NCI-H2029 (cell line): ENCODE measurements at regions not wholly inside any gene's neighbourhood (a gene's known extent, or its start where the extent isn't known, plus 50 kb on each side); places are given as distances from the start of the nearest gene placed in this dataset.

Experiments
- DNase-seq: peaks from one replicate; lab custom pipeline; 2025; lab: John Stamatoyannopoulos, UW

- DNase-seq: no peak
These were observed 81.7 kb upstream of the NECTIN1 start for GRCh38 chr11:119810478-119811232.

DNA sequence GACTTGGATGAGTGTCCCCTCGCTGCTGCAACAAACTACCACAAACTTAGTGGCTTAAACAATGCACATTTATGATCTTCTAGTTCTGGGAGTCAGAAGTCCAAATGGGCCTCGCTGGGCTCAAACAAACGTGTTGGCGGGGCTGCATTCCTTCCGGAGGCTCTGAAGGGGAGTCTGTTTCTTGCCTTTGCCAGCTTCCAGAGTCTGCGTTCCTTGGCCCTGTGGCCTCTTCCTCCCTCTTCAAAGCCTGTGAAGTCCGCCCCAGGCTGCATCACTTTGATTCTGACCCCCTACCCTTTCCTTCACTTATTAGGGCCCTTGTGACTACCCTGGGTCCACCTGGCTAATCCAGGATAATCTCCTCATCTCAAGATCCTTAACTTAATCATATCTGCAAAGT, 80.3 kb upstream of the NECTIN1 start:
- DNase-seq: no peak

DNA sequence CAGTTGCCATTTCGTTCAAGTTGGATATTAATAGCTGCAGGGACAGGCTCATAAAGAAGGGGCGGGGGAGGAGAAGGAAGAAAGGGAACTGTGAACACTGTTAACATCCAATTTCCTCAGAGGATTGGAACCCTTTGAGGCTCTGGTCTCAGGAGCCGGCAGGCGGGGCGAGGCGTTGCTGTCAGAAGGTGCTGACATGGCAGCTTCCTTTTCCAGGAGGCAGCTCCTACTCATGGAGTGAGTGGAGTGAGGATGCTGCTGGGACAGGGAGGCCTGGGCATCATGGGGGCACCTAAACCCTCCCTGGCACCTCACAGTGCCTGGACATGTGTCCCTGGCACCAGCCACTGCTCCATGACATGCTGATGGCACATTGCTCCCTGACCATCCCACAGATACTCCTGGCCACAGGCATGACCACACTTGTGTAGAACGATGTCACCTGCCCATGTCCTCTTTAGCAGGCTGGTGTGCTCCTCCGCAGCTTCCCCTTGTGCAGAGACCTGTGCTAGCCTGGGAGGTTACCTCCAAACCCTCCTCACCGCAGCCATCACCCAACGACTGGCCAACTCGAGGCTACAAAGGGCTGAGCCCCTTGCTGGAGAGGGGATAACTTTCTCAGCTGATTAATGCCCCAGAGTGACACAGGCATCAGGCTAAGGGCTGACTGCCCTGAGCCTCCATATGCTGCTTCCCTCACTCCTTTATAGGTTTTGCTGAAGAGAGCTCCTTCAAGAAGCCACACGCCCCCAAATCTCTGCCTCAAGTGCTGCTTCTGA, 79.6 kb upstream of the NECTIN1 start:
- no peak for DNase-seq

DNA sequence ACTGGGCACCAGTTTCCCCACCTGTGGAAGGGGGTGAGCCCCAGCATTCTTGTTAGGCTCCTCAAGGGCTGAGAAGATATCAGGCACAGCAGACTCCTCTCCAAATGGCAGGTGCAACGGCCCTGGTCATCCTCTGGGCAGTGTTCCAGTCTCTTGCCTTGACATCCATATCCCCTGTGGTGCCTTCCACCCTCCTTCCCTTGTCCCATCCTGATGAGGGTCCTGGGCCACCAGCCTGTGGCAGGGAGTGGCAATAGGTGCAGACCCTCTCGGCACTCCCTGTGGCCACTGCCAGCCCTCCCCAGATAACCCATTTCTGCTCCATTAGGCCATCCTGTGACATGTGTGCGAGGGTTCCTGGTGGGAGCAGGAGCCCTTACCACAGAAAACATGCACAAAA, 78.8 kb upstream of the NECTIN1 start:
- DNase-seq: no peak

GRCh38 chr11:119807402-119807801, 78.4 kb upstream of the NECTIN1 start:
- no peak for DNase-seq

- no peak for DNase-seq
These were observed 77.3 kb upstream of the NECTIN1 start for GRCh38 chr11:119806064-119806915.

DNA sequence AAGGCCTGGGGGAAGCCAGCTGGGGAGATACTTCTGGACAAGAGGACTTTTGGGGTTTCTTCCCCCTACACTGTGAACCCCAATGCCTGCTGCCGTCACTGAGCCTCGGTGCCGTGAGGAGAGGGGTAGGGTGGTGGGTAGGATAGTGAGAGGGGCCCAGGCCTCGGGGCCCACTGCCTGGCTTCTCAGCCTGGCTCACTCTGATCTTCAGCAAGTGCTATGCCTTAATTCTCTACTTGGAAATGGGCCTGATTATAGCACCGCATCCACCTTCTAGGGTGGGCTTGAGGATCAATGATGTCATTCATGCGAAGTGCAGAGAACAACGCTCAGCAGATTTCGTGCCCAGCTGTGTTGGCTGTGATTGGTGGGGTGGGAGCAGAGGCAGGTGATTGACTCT, 76.7 kb upstream of the NECTIN1 start:
- no peak for DNase-seq

GRCh38 chr11:119804698-119805097, 75.7 kb upstream of the NECTIN1 start:
- no peak for DNase-seq

DNA sequence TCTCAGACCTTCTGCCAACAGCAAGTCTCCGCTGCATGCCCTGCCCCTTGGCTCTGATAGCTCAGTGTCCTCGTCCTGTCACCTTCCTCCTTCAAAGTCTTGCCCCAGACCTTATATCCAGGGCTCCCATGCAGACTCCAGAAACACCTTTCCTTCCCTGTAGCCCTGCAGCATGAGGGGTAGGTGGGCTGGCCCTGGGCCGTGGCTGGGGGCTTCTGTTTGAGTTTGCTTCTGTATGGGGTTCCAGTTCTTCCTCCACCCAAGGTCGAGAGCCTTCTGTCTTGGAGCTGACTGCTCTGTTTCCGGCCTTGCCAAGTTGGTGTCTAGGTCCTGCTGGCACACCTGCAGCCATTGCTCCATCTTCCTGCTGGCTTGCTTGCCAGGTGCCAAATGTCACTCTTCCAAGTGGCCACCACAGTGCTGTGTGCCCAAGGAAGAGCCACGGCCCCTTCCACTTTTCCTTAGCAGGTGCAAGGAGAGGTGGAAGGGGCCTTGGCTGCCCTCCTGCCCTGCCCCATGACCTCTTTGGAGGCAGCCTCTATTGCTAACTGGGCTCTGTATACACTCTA, 74.8 kb upstream of the NECTIN1 start:
- DNase-seq: no peak

GRCh38 chr11:119803139-119803538, 74.1 kb upstream of the NECTIN1 start:
- no peak for DNase-seq

- DNase-seq: no peak
These were observed 73.7 kb upstream of the NECTIN1 start for GRCh38 chr11:119802670-119803069.

DNA sequence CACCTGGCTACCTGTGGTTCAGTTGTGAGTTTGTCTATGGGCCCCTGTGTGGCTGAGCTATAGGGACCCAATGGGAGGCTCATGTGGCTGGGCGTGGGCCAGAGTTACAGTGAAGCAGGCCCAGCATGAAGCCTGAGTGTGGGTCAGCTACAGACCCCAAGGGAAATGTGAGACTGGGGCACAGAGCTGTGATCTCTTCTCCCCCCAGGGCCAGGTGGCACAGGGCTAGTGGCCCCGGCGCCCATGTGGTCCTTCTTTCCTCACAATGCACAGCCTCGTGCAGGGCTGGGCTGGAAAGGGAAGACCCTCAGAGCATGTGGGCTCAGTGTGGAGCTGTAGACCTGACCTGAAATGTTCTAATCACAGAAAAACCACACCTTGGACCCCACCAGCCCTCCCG, 71.6 kb upstream of the NECTIN1 start:
- DNase-seq: no peak

DNA sequence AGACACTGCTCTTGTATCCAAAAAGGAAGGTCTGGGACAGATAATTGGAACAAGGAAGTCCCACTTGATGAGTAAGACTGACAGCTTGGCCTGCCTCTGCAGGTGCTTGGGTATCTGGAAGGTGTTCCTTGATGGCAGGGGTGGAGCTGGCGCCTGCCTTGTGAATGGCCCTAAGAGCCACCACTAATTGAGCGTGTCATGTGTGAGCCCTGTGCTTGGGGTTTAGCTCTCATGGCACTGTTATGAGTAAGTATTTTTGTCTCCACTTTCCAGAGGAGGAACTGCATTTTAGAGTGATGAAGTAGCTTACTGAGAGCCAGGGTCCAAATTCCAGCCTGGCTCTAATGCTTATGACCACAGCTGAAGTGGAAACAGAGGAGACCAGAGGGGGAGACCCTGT, 71.2 kb upstream of the NECTIN1 start:
- DNase-seq: peak; percentile 21

DNA sequence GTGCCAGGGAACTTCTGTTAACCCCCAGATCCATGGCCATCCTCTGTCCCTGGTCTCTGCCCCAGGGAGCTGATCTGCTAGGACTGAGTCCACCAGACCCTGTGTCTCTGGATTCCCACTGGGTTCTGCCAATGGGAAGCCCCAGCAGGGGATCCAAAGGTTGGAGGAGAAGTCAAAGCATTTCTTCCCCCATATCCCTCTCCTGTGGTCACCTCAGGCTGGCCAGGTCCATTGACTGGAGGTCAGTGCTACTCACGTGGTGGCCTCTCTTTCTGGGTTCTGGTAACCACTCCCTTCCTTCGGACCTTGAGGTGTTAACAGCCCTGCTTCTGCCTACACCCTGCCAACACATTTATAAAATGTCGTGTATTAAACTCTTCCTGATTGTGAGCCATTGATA, 69.7 kb upstream of the NECTIN1 start:
- no peak for DNase-seq

GRCh38 chr11:119797736-119798135, 68.7 kb upstream of the NECTIN1 start:
- DNase-seq: no peak

GRCh38 chr11:119797123-119797611, 68.2 kb upstream of the NECTIN1 start:
- no peak for DNase-seq

DNA sequence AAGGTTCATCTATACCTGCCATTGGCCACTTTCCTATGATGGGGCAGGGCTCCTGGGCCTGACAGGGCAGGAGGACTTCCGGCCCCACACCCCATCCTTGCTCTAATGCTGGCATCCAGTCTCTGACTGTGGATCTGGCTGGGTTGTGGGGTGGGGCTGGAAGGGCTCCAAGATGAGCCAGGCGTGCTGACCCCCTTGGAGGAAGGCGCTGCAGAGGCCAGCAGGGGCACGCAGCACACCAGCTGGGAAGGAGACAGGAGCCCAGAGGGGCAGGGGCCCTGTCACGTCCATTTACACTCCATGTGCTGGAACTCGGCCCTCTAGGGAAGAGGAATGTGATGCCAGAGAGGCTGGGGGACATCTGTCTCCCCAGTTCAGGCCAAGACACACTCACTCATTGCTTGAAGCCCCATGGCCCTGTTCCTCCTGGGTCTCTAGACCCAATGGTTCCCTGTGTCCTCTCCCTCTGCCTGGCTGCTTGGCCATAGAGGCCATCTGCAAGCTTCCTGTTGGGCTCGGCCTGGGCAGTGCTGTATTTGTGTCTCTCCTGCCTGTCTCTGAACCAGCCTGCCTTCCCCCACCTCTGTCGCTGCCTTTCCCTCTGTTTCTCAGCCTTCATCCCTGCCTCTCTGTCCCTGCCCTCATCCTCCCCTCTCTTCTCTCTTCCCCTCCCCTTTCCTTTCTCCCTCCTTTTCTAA, 67.5 kb upstream of the NECTIN1 start:
- DNase-seq: no peak

- no peak for DNase-seq
These were observed 66.7 kb upstream of the NECTIN1 start for GRCh38 chr11:119795690-119796089.

- DNase-seq: no peak
These were observed 66.2 kb upstream of the NECTIN1 start for GRCh38 chr11:119795231-119795630.

- no peak for DNase-seq
These were observed 65.8 kb upstream of the NECTIN1 start for GRCh38 chr11:119794756-119795155.

- DNase-seq: no peak
These were observed 65.2 kb upstream of the NECTIN1 start for GRCh38 chr11:119794141-119794665.
